ENCODE measurements at regions not wholly inside any gene's neighbourhood (a gene's known extent, or its start where the extent isn't known, plus 50 kb on each side); places are given as distances from the start of the nearest gene placed in this dataset.

GRCh38 chr2:215637651-215638050, 201.8 kb upstream of the FN1 start:
- TF ChIP-seq POLR2AphosphoS5 (IDR thresholded peaks at IDR 0.05) (no peak), REST (IDR thresholded peaks at IDR 0.05; ENCODE audit: borderline replicate concordance) (no peak), EZH2 (IDR thresholded peaks at IDR 0.05; ENCODE audit: borderline replicate concordance, insufficient read depth, low read length, poor library complexity, severe bottlenecking) (no peak), RAD21 (conservative IDR thresholded peaks at IDR 0.05) (no peak), MXI1 (conservative IDR thresholded peaks at IDR 0.05; ENCODE audit: poor library complexity, severe bottlenecking) (no peak), EP300 (conservative IDR thresholded peaks at IDR 0.05; ENCODE audit: poor library complexity, severe bottlenecking) (no peak), SMC3 (conservative IDR thresholded peaks at IDR 0.05; ENCODE audit: poor library complexity) (no peak)
- TF ChIP-seq, protein P1, sequence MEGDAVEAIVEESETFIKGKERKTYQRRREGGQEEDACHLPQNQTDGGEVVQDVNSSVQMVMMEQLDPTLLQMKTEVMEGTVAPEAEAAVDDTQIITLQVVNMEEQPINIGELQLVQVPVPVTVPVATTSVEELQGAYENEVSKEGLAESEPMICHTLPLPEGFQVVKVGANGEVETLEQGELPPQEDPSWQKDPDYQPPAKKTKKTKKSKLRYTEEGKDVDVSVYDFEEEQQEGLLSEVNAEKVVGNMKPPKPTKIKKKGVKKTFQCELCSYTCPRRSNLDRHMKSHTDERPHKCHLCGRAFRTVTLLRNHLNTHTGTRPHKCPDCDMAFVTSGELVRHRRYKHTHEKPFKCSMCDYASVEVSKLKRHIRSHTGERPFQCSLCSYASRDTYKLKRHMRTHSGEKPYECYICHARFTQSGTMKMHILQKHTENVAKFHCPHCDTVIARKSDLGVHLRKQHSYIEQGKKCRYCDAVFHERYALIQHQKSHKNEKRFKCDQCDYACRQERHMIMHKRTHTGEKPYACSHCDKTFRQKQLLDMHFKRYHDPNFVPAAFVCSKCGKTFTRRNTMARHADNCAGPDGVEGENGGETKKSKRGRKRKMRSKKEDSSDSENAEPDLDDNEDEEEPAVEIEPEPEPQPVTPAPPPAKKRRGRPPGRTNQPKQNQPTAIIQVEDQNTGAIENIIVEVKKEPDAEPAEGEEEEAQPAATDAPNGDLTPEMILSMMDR (IDR thresholded peaks at IDR 0.05; ENCODE audit: poor library complexity, severe bottlenecking) = no peak

All from neural cell (in vitro differentiated cells).